MM.1S (cell line): ENCODE measurements at regions not wholly inside any gene's neighbourhood (a gene's known extent, or its start where the extent isn't known, plus 50 kb on each side); places are given as distances from the start of the nearest gene placed in this dataset.

Experiments used
- EZH2 ChIP-seq: fragments of 300-600 bp; sonication (generic); optimal IDR thresholded peaks from 2 replicates; pipeline ENCODE3; 2017; ENCODE audit warnings: low read depth, mild to moderate bottlenecking, antibody characterized with exemption, low read length, mixed read lengths
- EZH2phosphoT487 ChIP-seq: fragments of 300-600 bp; sonication (generic); IDR thresholded peaks from 2 replicates; pipeline ENCODE4 v1.6.1; 2018; ENCODE audit warnings: antibody characterized with exemption, low read length
- TF ChIP-seq, protein P1 (sequence below): fragments of 300-600 bp; sonication (generic); IDR thresholded peaks from 2 replicates; pipeline ENCODE4 v1.5.1; 2016; ENCODE audit warnings: antibody characterized with exemption, low read length, mixed read lengths

DNA sequence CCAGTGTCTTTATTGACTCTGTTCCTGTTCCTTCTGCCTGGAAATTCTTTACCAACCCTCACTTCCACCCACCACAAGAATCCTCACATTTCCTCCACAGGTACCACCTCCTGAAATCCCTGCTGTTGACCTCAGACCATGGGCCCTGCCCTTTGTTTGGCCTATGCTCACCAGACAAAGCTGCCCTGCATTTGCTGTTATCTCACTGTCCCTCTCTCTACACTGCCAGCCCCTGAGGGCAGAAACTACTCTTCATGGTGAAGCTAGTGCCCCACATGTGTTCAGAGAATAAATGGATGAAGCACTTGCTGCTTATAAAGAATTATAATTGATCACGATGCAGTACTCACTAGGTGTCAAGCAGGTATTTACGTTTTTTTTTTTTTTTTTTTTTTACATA, 608.4 kb downstream of the TSN start:
- TF ChIP-seq EZH2 (no peak), EZH2phosphoT487 (no peak)
- TF ChIP-seq, protein P1, sequence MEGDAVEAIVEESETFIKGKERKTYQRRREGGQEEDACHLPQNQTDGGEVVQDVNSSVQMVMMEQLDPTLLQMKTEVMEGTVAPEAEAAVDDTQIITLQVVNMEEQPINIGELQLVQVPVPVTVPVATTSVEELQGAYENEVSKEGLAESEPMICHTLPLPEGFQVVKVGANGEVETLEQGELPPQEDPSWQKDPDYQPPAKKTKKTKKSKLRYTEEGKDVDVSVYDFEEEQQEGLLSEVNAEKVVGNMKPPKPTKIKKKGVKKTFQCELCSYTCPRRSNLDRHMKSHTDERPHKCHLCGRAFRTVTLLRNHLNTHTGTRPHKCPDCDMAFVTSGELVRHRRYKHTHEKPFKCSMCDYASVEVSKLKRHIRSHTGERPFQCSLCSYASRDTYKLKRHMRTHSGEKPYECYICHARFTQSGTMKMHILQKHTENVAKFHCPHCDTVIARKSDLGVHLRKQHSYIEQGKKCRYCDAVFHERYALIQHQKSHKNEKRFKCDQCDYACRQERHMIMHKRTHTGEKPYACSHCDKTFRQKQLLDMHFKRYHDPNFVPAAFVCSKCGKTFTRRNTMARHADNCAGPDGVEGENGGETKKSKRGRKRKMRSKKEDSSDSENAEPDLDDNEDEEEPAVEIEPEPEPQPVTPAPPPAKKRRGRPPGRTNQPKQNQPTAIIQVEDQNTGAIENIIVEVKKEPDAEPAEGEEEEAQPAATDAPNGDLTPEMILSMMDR, result no peak
